K562 (cell line): ENCODE measurements at regions not wholly inside any gene's neighbourhood (a gene's known extent, or its start where the extent isn't known, plus 50 kb on each side); places are given as distances from the start of the nearest gene placed in this dataset.

Experiments
- ATAC-seq: fragments of 200-7000 bp; cut with Tn5 transposase; 3 replicates; pipeline ENCODE4 v1.9.1; 2020; ENCODE audit warnings: moderate library complexity
- BruUV-seq: library from RNA; stranded (reverse); fragments of 400-500 nt; replicated peaks from 2 replicates; lab custom pipeline; 2021; lab: Mats Ljungman, UMichigan
- CTCF ChIA-PET: fragments of 300-600 bp; formaldehyde crosslinking; extraction: SDS; loops from one replicate; lab custom pipeline; 2021; ENCODE audit warnings: low intra/inter-chr PET ratio; lab: Yijun Ruan, JAX
- POLR2A ChIA-PET: fragments of 300-600, 350-650 bp; sonication (Branson Sonifier 250); formaldehyde crosslinking; extraction: SDS; loops from one replicate; lab custom pipeline; 2021; ENCODE audit warnings: antibody characterized with exemption, inconsistent platforms; lab: Yijun Ruan, JAX
- DNase-seq, 4 experiments: peaks; one replicate each; pipeline versions ENCODE4 v3.0.0 to v3.0.0-alpha.2; 2011 to 2018; ENCODE audit warnings: low spot score in 3 of 4, mixed read lengths in 3 of 4; ENCODE audit errors: extremely low read depth in 1 of 4
- FAIRE-seq: peaks from 2 replicates; lab custom pipeline; 2011; peaks lifted over from hg19 to GRCh38; lab: Jason Lieb, UNC
- H2AFZ ChIP-seq: 2 replicates; pipeline ENCODE4 v1.6.0; 2011; ENCODE audit warnings: low read depth, low read length, control low read depth, inconsistent platforms
- H3K27ac ChIP-seq: fragments of 200-600 bp; 3 replicates; pipeline ENCODE4 v1.8.0; 2011; ENCODE audit warnings: low read depth, mild to moderate bottlenecking, control low read depth, inconsistent platforms, low read length, moderate library complexity, mixed read lengths; ENCODE audit errors: extremely low read depth
- H3K27me3 ChIP-seq, 2 experiments: fragments of 300-600 bp in 1 of 2; 2 replicates in 1 of 2; 3 replicates in 1 of 2; pipeline versions ENCODE4 v1.6.0 to v1.8.0; 2011; ENCODE audit warnings: inconsistent platforms in 2 of 2, low read length in 2 of 2, mild to moderate bottlenecking in 1 of 2, mixed read lengths in 1 of 2, moderate library complexity in 1 of 2; ENCODE audit not compliant: control insufficient read depth in 2 of 2, insufficient read depth in 2 of 2
- H3K36me3 ChIP-seq: fragments of 300-600 bp; 3 replicates; pipeline ENCODE4 v1.8.0; 2011; ENCODE audit warnings: mild to moderate bottlenecking, low read length, inconsistent platforms; ENCODE audit not compliant: control insufficient read depth, insufficient read depth
- H3K4me1 ChIP-seq, 2 experiments: fragments of 200-600 bp in 1 of 2; replicated peaks in 1 of 2; 2 replicates in 1 of 2; 3 replicates in 1 of 2; pipeline versions ENCODE4 v1.5.1 to v1.8.0; 2011; ENCODE audit warnings: inconsistent platforms in 2 of 2, low read length in 2 of 2, mild to moderate bottlenecking in 1 of 2, mixed read lengths in 1 of 2, moderate library complexity in 1 of 2; ENCODE audit not compliant: control insufficient read depth in 2 of 2, insufficient read depth in 2 of 2
- H3K4me2 ChIP-seq: 2 replicates; pipeline ENCODE4 v1.6.1; 2011; ENCODE audit warnings: low read length, control low read depth, inconsistent platforms, mixed read lengths; ENCODE audit not compliant: insufficient read depth
- H3K4me3 ChIP-seq: fragments of 200-600 bp; sonication (generic), shearing (Covaris generic); 2 replicates; pipeline ENCODE4 v1.5.1; 2016; ENCODE audit warnings: control low read depth, inconsistent platforms
- H3K79me2 ChIP-seq: fragments of 200-600 bp; 3 replicates; pipeline ENCODE4 v1.8.0; 2011; ENCODE audit warnings: low read length, inconsistent platforms; ENCODE audit not compliant: control insufficient read depth, insufficient read depth
- H3K9ac ChIP-seq, 2 experiments: 2 replicates each; pipeline versions ENCODE4 v1.6.0 to v1.6.1; 2011; ENCODE audit warnings: low read depth in 2 of 2, low read length in 2 of 2, control low read depth in 1 of 2, inconsistent platforms in 1 of 2, mild to moderate bottlenecking in 1 of 2, mixed read lengths in 1 of 2; ENCODE audit not compliant: insufficient read depth in 1 of 2
- H3K9me1 ChIP-seq: one replicate; pipeline ENCODE4 v1.6.0; 2011; ENCODE audit warnings: inconsistent platforms, mild to moderate bottlenecking, low read length, moderate library complexity; ENCODE audit not compliant: control insufficient read depth, insufficient read depth
- H3K9me3 ChIP-seq: replicated peaks from 2 replicates; pipeline ENCODE4 v1.5.1; 2011; ENCODE audit warnings: low read depth, low read length, inconsistent platforms; ENCODE audit not compliant: control insufficient read depth, insufficient read depth
- H4K20me1 ChIP-seq: replicated peaks from 2 replicates; pipeline ENCODE4 v1.6.1; 2011; ENCODE audit warnings: low read length, inconsistent platforms, mixed read lengths; ENCODE audit not compliant: control insufficient read depth, insufficient read depth
- ATF7 ChIP-seq: fragments of 450-650 bp; IDR thresholded peaks from 2 replicates; pipeline ENCODE4 v1.7.1; 2014; ENCODE audit warnings: mild to moderate bottlenecking, moderate library complexity
- E4F1 ChIP-seq: fragments of 250-450 bp; sonication (Bioruptor Pico); IDR thresholded peaks from 2 replicates; pipeline ENCODE4 v1.5.0; 2021; ENCODE audit warnings: mild to moderate bottlenecking, borderline replicate concordance
- EGR1 ChIP-seq: fragments of 450-650 bp; conservative IDR thresholded peaks from 2 replicates; pipeline ENCODE4 v1.6.1; 2017; ENCODE audit warnings: mild to moderate bottlenecking
- FOXP4 ChIP-seq: sonication (generic); formaldehyde crosslinking; IDR thresholded peaks from 2 replicates; pipeline ENCODE4 v1.8.0; 2022; ENCODE audit warnings: mild to moderate bottlenecking, missing genetic modification reagents, borderline replicate concordance
- SIN3A ChIP-seq, 2 experiments: fragments of 150-350 bp in 1 of 2; IDR thresholded peaks; 2 replicates each; pipeline ENCODE4 v1.6.1; 2011 to 2016; ENCODE audit warnings: borderline replicate concordance in 2 of 2, low read depth in 2 of 2, low read length in 2 of 2, mild to moderate bottlenecking in 2 of 2, moderate library complexity in 2 of 2; ENCODE audit not compliant: control insufficient read depth in 1 of 2
- ZNF41 ChIP-seq: fragments of 250-450 bp; sonication (Bioruptor Pico); conservative IDR thresholded peaks from 2 replicates; pipeline ENCODE4 v1.4.0; 2020; ENCODE audit warnings: mild to moderate bottlenecking
- WGBS: fragments of 100-300 bp; shearing (Covaris generic); methylation state at CpG from one replicate; pipeline ENCODE4 v1.1.6; 2016; ENCODE audit warnings: low coverage, mixed read lengths; ENCODE audit not compliant: insufficient coverage; ENCODE audit errors: missing lambda C conversion rate; 5-methylcytosine and 5-hydroxymethylcytosine counted together
- in situ Hi-C: fragments of 300-500 bp; cut with MboI; formaldehyde crosslinking; loops from 4 replicates; pipeline ENCODE4 v1.15.0; 2018; ENCODE audit warnings: inconsistent platforms, mixed read lengths
- intact Hi-C: fragments of 100-400 bp; cut with micrococcal nuclease; formaldehyde crosslinking; loops from 2 replicates; pipeline ENCODE4 v1.14.2; 2022

- no peaks in the 10 kb centered on the region for H3K9me3 ChIP-seq
- H3K4me3 ChIP-seq: no peak overlapping the region
- no peak for FAIRE-seq
- no peak for DNase-seq
- no peak overlapping the region for H2AFZ ChIP-seq
- in situ Hi-C loops (no loop called here), intact Hi-C loops (no loop called here)
- no peaks in the 10 kb centered on the region for H3K9me1 ChIP-seq
- 6% methylated on average over 4 of the region's 4 CpGs for WGBS
- no peaks in the 10 kb centered on the region for H3K27me3 ChIP-seq
- H3K4me2 ChIP-seq: no peak overlapping the region
- POLR2A ChIA-PET: interaction anchor here (0.6 kb wide), 1 partner anchor 198 kb away, joined by 3 read pairs; no protein-coding TSS in a partner anchor
- no TSS peak for BruUV-seq
- CTCF ChIA-PET: no interaction called here
- ATAC-seq: no peak
- no peak overlapping the region for H3K27ac ChIP-seq
- no peak overlapping the region for H3K9ac ChIP-seq
- TF ChIP-seq SIN3A (IDR thresholded peaks at IDR 0.05; ENCODE audit: borderline replicate concordance in 2 of 2, control insufficient read depth in 1 of 2, low read depth in 2 of 2, low read length in 2 of 2) (no peak), EGR1 (no peak), FOXP4 (no peak), ATF7 (no peak), E4F1 (CRISPR knock-in tag) (no peak), ZNF41 (CRISPR knock-in tag) (no peak)
- no peaks in the 10 kb centered on the region for H3K4me1 ChIP-seq
- H3K36me3 ChIP-seq: no peaks in the 10 kb centered on the region
- H3K79me2 ChIP-seq: no peaks in the 10 kb centered on the region
- H4K20me1 ChIP-seq: no peaks in the 10 kb centered on the region
These were observed 293.5 kb downstream of the MN1 start for GRCh38 chr22:27507935-27508526.
